WTC11 (cell line): ENCODE measurements at regions not wholly inside any gene's neighbourhood (a gene's known extent, or its start where the extent isn't known, plus 50 kb on each side); places are given as distances from the start of the nearest gene placed in this dataset.
"Not testable (repeated sequence)": the region's sequence is repeated elsewhere in the genome, so short reads cannot be mapped to it uniquely, and the experiment has no call there.

Source experiments
- ATAC-seq: fragments of 200-7000 bp; cut with Tn5 transposase; 2 replicates; pipeline ENCODE4 v1.10.0; 2021; ENCODE audit warnings: mild to moderate bottlenecking, moderate library complexity
- CTCF ChIA-PET: fragments of 300-600 bp; sonication (Branson Sonifier 250); formaldehyde crosslinking; loops from one replicate; lab custom pipeline; 2021; ENCODE audit warnings: antibody characterized with exemption; lab: Charles Lee
- POLR2A ChIA-PET: fragments of 350-600 bp; sonication (Branson Sonifier 250); formaldehyde crosslinking; loops from one replicate; lab custom pipeline; 2021; ENCODE audit warnings: antibody characterized with exemption; lab: Charles Lee
- DNase-seq: peaks from one replicate; pipeline ENCODE4 v3.0.0; 2021; ENCODE audit warnings: low spot score
- H3K27ac Mint-ChIP-seq: 2 replicates; pipeline ENCODE4 v1.8.0; 2021; ENCODE audit warnings: mixed read lengths
- H3K27me3 Mint-ChIP-seq: 2 replicates; pipeline ENCODE4 v1.8.0; 2021; ENCODE audit warnings: low read depth, mild to moderate bottlenecking, moderate library complexity, mixed read lengths
- H3K36me3 Mint-ChIP-seq: 2 replicates; pipeline ENCODE4 v1.8.0; 2021; ENCODE audit warnings: mixed read lengths
- H3K4me1 Mint-ChIP-seq: 2 replicates; pipeline ENCODE4 v1.8.0; 2022; ENCODE audit warnings: mixed read lengths
- H3K4me3 Mint-ChIP-seq: 2 replicates; pipeline ENCODE4 v1.8.0; 2021; ENCODE audit warnings: mild to moderate bottlenecking, moderate library complexity, mixed read lengths
- H3K9me3 Mint-ChIP-seq: 2 replicates; pipeline ENCODE4 v1.8.0; 2021; ENCODE audit warnings: mixed read lengths
- ELF4 ChIP-seq: sonication (generic); formaldehyde crosslinking; IDR thresholded peaks from 2 replicates; pipeline ENCODE4 v1.8.1; 2022; ENCODE audit warnings: low read depth, mild to moderate bottlenecking, moderate library complexity, missing genetic modification reagents
- ESRRA ChIP-seq: sonication (generic); formaldehyde crosslinking; IDR thresholded peaks from 2 replicates; pipeline ENCODE4 v1.8.1; 2022; ENCODE audit warnings: mild to moderate bottlenecking, missing genetic modification reagents, borderline replicate concordance
- ETV6 ChIP-seq: sonication (generic); formaldehyde crosslinking; IDR thresholded peaks from 2 replicates; pipeline ENCODE4 v1.8.1; 2022; ENCODE audit warnings: mild to moderate bottlenecking, missing genetic modification reagents
- FOXK1 ChIP-seq: sonication (generic); formaldehyde crosslinking; IDR thresholded peaks from 2 replicates; pipeline ENCODE4 v1.8.0; 2022; ENCODE audit warnings: mild to moderate bottlenecking, moderate library complexity, missing genetic modification reagents
- JUN ChIP-seq: sonication (generic); formaldehyde crosslinking; IDR thresholded peaks from 2 replicates; pipeline ENCODE4 v1.8.0; 2023; ENCODE audit warnings: mild to moderate bottlenecking, missing genetic modification reagents
- KAT7 ChIP-seq: sonication (generic); formaldehyde crosslinking; IDR thresholded peaks from 2 replicates; pipeline ENCODE4 v1.8.1; 2023; ENCODE audit warnings: missing genetic modification reagents, mild to moderate bottlenecking, borderline replicate concordance
- MYBL2 ChIP-seq: sonication (generic); formaldehyde crosslinking; IDR thresholded peaks from 2 replicates; pipeline ENCODE4 v1.8.1; 2023; ENCODE audit warnings: mild to moderate bottlenecking, moderate library complexity, missing genetic modification reagents
- NFE2L1 ChIP-seq: sonication (generic); formaldehyde crosslinking; IDR thresholded peaks from 2 replicates; pipeline ENCODE4 v1.8.1; 2023; ENCODE audit warnings: missing genetic modification reagents
- NFYB ChIP-seq: sonication (generic); formaldehyde crosslinking; conservative IDR thresholded peaks from 2 replicates; pipeline ENCODE4 v1.8.0; 2022; ENCODE audit warnings: low read depth, missing genetic modification reagents
- NR2C2 ChIP-seq: sonication (generic); formaldehyde crosslinking; IDR thresholded peaks from 2 replicates; pipeline ENCODE4 v1.8.0; 2022; ENCODE audit warnings: mild to moderate bottlenecking, missing genetic modification reagents
- NR3C1 ChIP-seq: sonication (generic); formaldehyde crosslinking; conservative IDR thresholded peaks from 2 replicates; pipeline ENCODE4 v1.8.1; 2023; ENCODE audit warnings: low read depth, mild to moderate bottlenecking, missing genetic modification reagents
- SMAD4 ChIP-seq: sonication (generic); formaldehyde crosslinking; IDR thresholded peaks from 2 replicates; pipeline ENCODE4 v1.8.0; 2022; ENCODE audit warnings: mild to moderate bottlenecking, missing genetic modification reagents
- TCF7 ChIP-seq: sonication (generic); formaldehyde crosslinking; IDR thresholded peaks from 2 replicates; pipeline ENCODE4 v1.8.0; 2022; ENCODE audit warnings: mild to moderate bottlenecking, low read depth, missing genetic modification reagents, moderate library complexity
- TEAD4 ChIP-seq: sonication (generic); formaldehyde crosslinking; IDR thresholded peaks from 2 replicates; pipeline ENCODE4 v1.8.0; 2022; ENCODE audit warnings: mild to moderate bottlenecking, missing genetic modification reagents
- ZBTB21 ChIP-seq: sonication (generic); formaldehyde crosslinking; IDR thresholded peaks from 2 replicates; pipeline ENCODE4 v1.8.1; 2023; ENCODE audit warnings: mild to moderate bottlenecking, missing genetic modification reagents, borderline replicate concordance
- TF ChIP-seq, protein P1 (sequence below): sonication (generic); formaldehyde crosslinking; conservative IDR thresholded peaks from 2 replicates; pipeline ENCODE4 v1.8.1; 2023; ENCODE audit warnings: mild to moderate bottlenecking, low read depth, missing genetic modification reagents, moderate library complexity
- TF ChIP-seq, protein P2 (sequence below): sonication (generic); formaldehyde crosslinking; IDR thresholded peaks from 2 replicates; pipeline ENCODE4 v1.8.1; 2022; ENCODE audit warnings: missing genetic modification reagents, borderline replicate concordance
- TF ChIP-seq, protein P3 (sequence below): fragments of 250-450 bp; sonication (Bioruptor Pico); conservative IDR thresholded peaks from 2 replicates; pipeline ENCODE4 v1.9.0; 2021; ENCODE audit warnings: mild to moderate bottlenecking
- TF ChIP-seq, protein P4 (sequence below): fragments of 250-450 bp; sonication (Bioruptor Pico); IDR thresholded peaks from 2 replicates; pipeline ENCODE4 v1.9.0; 2021; ENCODE audit warnings: mild to moderate bottlenecking
- TF ChIP-seq, protein P5 (sequence below): sonication (generic); formaldehyde crosslinking; IDR thresholded peaks from 2 replicates; pipeline ENCODE4 v1.8.1; 2023; ENCODE audit warnings: mild to moderate bottlenecking, moderate library complexity, missing genetic modification reagents
- TF ChIP-seq, protein P6 (sequence below): sonication (generic); formaldehyde crosslinking; IDR thresholded peaks from 2 replicates; pipeline ENCODE4 v1.8.1; 2022; ENCODE audit warnings: low read depth, missing genetic modification reagents, borderline replicate concordance

DNA sequence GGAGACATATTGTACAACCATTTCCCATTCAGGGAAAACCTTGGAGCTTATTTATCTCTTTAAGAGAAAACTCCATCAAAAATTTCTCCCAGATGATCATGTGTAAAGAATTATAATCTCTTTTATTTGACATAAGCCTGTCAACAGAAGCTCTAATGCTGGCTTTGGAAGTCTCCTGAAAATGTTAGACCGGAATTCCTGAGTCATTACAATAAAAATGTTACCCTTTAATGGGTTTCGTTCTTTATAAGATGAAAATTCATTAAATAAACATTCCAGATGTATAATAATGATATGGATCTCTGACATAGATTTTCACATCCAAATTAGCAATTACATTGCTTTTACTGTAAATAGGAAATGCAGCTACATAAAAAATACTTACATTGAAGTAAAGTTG lies 1036.4 kb downstream of the EFNA5 start:
- Mint-ChIP-seq H3K4me1 (0 out of 2 replicates have a peak, but pooled peaks cover 2% of the 10 kb centered on the region), H3K27me3 (no peaks in the 10 kb centered on the region)

DNA sequence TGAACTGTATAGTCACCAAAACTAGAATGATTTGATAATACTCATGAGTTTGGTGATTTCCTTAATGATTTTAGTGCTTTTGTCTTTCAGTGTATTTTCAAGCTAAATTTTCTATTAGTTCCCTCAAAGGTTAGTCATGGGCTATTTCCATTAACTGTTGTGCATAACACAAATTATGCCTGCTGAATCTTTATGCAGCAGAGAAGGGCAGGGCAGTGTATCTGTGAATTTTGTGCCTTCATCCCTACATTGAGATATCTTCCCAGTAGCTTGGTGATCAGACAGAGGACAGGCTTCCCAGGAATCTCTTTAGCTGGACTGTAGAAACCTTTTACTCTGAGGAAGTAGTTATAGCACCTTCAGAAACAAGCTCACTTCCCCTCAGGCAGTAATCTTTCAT lies 1036.9 kb downstream of the EFNA5 start:
- no peak for TF ChIP-seq NR3C1 (CRISPR knock-in tag)
- no peak for TF ChIP-seq FOXK1 (CRISPR knock-in tag)
- TF ChIP-seq, protein P1, sequence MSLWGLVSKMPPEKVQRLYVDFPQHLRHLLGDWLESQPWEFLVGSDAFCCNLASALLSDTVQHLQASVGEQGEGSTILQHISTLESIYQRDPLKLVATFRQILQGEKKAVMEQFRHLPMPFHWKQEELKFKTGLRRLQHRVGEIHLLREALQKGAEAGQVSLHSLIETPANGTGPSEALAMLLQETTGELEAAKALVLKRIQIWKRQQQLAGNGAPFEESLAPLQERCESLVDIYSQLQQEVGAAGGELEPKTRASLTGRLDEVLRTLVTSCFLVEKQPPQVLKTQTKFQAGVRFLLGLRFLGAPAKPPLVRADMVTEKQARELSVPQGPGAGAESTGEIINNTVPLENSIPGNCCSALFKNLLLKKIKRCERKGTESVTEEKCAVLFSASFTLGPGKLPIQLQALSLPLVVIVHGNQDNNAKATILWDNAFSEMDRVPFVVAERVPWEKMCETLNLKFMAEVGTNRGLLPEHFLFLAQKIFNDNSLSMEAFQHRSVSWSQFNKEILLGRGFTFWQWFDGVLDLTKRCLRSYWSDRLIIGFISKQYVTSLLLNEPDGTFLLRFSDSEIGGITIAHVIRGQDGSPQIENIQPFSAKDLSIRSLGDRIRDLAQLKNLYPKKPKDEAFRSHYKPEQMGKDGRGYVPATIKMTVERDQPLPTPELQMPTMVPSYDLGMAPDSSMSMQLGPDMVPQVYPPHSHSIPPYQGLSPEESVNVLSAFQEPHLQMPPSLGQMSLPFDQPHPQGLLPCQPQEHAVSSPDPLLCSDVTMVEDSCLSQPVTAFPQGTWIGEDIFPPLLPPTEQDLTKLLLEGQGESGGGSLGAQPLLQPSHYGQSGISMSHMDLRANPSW (CRISPR knock-in tag) = no peak
- TF ChIP-seq KAT7 (CRISPR knock-in tag) = no peak
- no peak for TF ChIP-seq ELF4 (CRISPR knock-in tag)
- TF ChIP-seq, protein P2, sequence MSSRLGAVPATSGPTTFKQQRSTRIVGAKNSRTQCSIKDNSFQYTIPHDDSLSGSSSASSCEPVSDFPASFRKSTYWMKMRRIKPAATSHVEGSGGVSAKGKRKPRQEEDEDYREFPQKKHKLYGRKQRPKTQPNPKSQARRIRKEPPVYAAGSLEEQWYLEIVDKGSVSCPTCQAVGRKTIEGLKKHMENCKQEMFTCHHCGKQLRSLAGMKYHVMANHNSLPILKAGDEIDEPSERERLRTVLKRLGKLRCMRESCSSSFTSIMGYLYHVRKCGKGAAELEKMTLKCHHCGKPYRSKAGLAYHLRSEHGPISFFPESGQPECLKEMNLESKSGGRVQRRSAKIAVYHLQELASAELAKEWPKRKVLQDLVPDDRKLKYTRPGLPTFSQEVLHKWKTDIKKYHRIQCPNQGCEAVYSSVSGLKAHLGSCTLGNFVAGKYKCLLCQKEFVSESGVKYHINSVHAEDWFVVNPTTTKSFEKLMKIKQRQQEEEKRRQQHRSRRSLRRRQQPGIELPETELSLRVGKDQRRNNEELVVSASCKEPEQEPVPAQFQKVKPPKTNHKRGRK (CRISPR knock-in tag) = no peak
- no peak for TF ChIP-seq JUN (CRISPR knock-in tag)
- TF ChIP-seq ZBTB21 (CRISPR knock-in tag) = no peak
- CTCF ChIA-PET = no interaction called here
- POLR2A ChIA-PET = no interaction called here
- peaks cover 2% of the 10 kb centered on the region for H3K36me3 Mint-ChIP-seq
- H3K4me3 Mint-ChIP-seq = no peak overlapping the region
- H3K27ac Mint-ChIP-seq = no peak overlapping the region
- ATAC-seq = no peak
- H3K9me3 Mint-ChIP-seq = peaks cover 6% of the 10 kb centered on the region
- no peaks in the 10 kb centered on the region for H3K27me3 Mint-ChIP-seq
- 0 out of 2 replicates have a peak, but pooled peaks cover 2% of the 10 kb centered on the region for H3K4me1 Mint-ChIP-seq
- DNase-seq = no peak

More for the DNA sequence above, 1036.4 kb downstream of the EFNA5 start:
- DNase-seq (no peak), ATAC-seq (no peak)
- POLR2A ChIA-PET = no interaction called here
- no peak overlapping the region for H3K4me3 Mint-ChIP-seq
- CTCF ChIA-PET = no interaction called here
- no peak overlapping the region for H3K27ac Mint-ChIP-seq
- H3K36me3 Mint-ChIP-seq = no peaks in the 10 kb centered on the region
- TF ChIP-seq, protein P3, sequence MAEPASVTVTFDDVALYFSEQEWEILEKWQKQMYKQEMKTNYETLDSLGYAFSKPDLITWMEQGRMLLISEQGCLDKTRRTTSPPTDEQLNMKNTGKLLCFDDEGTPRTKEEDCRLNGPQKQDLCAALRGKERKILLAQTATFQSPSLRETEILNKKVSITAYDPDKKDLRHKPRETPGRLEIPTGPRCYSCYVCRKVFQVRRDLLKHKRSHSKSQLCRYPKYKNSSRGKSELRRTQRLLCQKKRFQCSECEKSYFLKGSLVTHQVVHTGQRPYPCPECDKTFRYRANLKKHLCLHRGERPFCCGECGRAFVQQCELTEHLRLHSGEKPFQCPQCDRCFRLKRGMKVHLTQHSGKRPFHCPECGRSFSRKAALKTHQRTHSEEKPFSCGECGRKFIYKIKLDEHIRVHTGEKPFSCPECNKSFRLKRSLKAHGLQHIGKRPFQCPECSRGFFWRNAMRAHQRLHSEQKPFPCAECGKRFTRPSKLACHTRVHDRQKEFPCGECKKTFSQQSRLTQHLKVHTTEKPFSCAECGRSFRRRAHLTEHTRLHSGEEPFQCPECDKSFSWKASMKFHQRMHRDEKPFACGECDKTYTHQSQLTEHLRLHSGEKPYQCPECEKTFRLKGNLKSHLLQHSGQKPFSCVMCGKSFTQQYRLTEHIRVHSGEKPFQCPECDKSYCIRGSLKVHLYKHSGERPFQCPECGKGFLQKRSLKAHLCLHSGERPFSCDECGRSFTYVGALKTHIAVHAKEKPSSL = no peak
- no peak for TF ChIP-seq KAT7 (CRISPR knock-in tag)
- no peak for TF ChIP-seq ETV6
- TF ChIP-seq SMAD4 = no peak
- no peak for TF ChIP-seq MYBL2
- no peak for TF ChIP-seq NFYB
- TF ChIP-seq, protein P4, sequence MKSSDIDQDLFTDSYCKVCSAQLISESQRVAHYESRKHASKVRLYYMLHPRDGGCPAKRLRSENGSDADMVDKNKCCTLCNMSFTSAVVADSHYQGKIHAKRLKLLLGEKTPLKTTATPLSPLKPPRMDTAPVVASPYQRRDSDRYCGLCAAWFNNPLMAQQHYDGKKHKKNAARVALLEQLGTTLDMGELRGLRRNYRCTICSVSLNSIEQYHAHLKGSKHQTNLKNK (CRISPR knock-in tag) = no peak
- TF ChIP-seq, protein P2 (CRISPR knock-in tag) = no peak
- TF ChIP-seq ESRRA (CRISPR knock-in tag) = no peak
- TF ChIP-seq NFE2L1 (CRISPR knock-in tag) = no peak
- TF ChIP-seq NR2C2 = no peak
- TF ChIP-seq, protein P5, sequence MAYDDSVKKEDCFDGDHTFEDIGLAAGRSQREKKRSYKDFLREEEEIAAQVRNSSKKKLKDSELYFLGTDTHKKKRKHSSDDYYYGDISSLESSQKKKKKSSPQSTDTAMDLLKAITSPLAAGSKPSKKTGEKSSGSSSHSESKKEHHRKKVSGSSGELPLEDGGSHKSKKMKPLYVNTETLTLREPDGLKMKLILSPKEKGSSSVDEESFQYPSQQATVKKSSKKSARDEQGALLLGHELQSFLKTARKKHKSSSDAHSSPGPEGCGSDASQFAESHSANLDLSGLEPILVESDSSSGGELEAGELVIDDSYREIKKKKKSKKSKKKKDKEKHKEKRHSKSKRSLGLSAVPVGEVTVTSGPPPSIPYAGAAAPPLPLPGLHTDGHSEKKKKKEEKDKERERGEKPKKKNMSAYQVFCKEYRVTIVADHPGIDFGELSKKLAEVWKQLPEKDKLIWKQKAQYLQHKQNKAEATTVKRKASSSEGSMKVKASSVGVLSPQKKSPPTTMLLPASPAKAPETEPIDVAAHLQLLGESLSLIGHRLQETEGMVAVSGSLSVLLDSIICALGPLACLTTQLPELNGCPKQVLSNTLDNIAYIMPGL (CRISPR knock-in tag) = no peak
- no peak for TF ChIP-seq TCF7
- TF ChIP-seq, protein P6, sequence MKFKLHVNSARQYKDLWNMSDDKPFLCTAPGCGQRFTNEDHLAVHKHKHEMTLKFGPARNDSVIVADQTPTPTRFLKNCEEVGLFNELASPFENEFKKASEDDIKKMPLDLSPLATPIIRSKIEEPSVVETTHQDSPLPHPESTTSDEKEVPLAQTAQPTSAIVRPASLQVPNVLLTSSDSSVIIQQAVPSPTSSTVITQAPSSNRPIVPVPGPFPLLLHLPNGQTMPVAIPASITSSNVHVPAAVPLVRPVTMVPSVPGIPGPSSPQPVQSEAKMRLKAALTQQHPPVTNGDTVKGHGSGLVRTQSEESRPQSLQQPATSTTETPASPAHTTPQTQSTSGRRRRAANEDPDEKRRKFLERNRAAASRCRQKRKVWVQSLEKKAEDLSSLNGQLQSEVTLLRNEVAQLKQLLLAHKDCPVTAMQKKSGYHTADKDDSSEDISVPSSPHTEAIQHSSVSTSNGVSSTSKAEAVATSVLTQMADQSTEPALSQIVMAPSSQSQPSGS (CRISPR knock-in tag) = no peak
- TF ChIP-seq TEAD4 (CRISPR knock-in tag) = no peak
- peaks cover 5% of the 10 kb centered on the region for H3K9me3 Mint-ChIP-seq

DNA sequence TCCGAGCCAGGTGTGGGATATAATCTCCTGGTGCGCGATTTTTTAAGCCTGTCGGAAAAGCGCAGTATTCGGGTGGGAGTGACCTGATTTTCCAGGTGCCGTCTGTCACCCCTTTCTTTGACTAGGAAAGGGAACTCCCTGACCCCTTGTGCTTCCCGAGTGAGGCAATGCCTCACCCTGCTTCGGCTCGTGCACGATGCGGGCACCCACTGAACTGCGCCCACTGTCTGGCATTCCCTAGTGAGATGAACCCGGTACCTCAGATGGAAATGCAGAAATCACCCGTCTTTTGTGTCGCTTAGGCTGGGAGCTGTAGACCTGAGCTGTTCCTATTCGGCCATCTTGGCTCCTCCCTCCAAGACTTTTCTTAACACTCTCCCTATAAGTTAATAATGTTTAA lies 1042.3 kb downstream of the EFNA5 start:
- DNase-seq, CTCF ChIA-PET, POLR2A ChIA-PET, H3K27ac Mint-ChIP-seq, H3K4me3 Mint-ChIP-seq, ATAC-seq, H3K27me3 Mint-ChIP-seq, H3K4me1 Mint-ChIP-seq: not testable (repeated sequence)
- Mint-ChIP-seq H3K9me3 (peaks cover 21% of the 10 kb centered on the region), H3K36me3 (peaks cover 13% of the 10 kb centered on the region)
